HEK293 (cell line): ENCODE measurements at regions not wholly inside any gene's neighbourhood (a gene's known extent, or its start where the extent isn't known, plus 50 kb on each side); places are given as distances from the start of the nearest gene placed in this dataset.

Source experiments
- CTCF ChIA-PET: fragments of 350-600 bp; formaldehyde crosslinking; extraction: SDS; loops from one replicate; lab custom pipeline; 2021; ENCODE audit warnings: antibody characterized with exemption; lab: Yijun Ruan, JAX
- POLR2A ChIA-PET: fragments of 300-600 bp; formaldehyde crosslinking; extraction: SDS; loops from one replicate; lab custom pipeline; 2020; ENCODE audit warnings: antibody characterized with exemption, inconsistent platforms; lab: Yijun Ruan, JAX
- H3K27ac ChIP-seq: fragments of 200-500 bp; sonication (Bioruptor generic); 2 replicates; pipeline ENCODE4 v1.5.1; 2014; ENCODE audit warnings: low read depth, low read length, control low read depth, inconsistent platforms; ENCODE audit errors: extremely low read depth
- H3K36me3 ChIP-seq, 2 experiments: fragments of 200-500 bp in 1 of 2; sonication (Bioruptor generic) in 1 of 2; 1 replicate in 1 of 2; 2 replicates in 1 of 2; pipeline ENCODE4 v1.5.1; 2014 to 2017; ENCODE audit warnings: inconsistent platforms in 2 of 2, low read length in 2 of 2; ENCODE audit not compliant: control insufficient read depth in 2 of 2, insufficient read depth in 1 of 2
- H3K4me1 ChIP-seq: fragments of 200-500 bp; sonication (Bioruptor generic); 2 replicates; pipeline ENCODE4 v1.5.1; 2014; ENCODE audit warnings: mild to moderate bottlenecking, low read length, inconsistent platforms; ENCODE audit not compliant: control insufficient read depth, insufficient read depth
- H3K4me3 ChIP-seq: 2 replicates; pipeline ENCODE4 v1.5.1; 2011; ENCODE audit warnings: low read depth, mild to moderate bottlenecking, control low read depth, low read length, moderate library complexity
- H3K9me3 ChIP-seq: fragments of 200-500 bp; sonication (Bioruptor generic); 2 replicates; pipeline ENCODE4 v1.5.1; 2014; ENCODE audit warnings: low read depth, low read length, inconsistent platforms; ENCODE audit not compliant: control insufficient read depth, insufficient read depth
- GLI4 ChIP-seq: fragments of 450-650 bp; formaldehyde crosslinking; IDR thresholded peaks from 2 replicates; pipeline ENCODE4 v1.5.1; 2016; ENCODE audit warnings: missing biosample characterization, missing genetic modification characterization
- KLF1 ChIP-seq: fragments of 450-650 bp; formaldehyde crosslinking; IDR thresholded peaks from 2 replicates; pipeline ENCODE4 v1.5.1; 2016; ENCODE audit warnings: missing biosample characterization, missing genetic modification characterization
- KLF7 ChIP-seq: fragments of 450-650 bp; formaldehyde crosslinking; IDR thresholded peaks from 2 replicates; pipeline ENCODE4 v1.5.1; 2016; ENCODE audit warnings: missing biosample characterization, missing genetic modification characterization, borderline replicate concordance
- MEIS1 ChIP-seq: sonication (generic); formaldehyde crosslinking; IDR thresholded peaks from 2 replicates; pipeline ENCODE4 v1.8.1; 2022; ENCODE audit warnings: missing genetic modification reagents, mild to moderate bottlenecking, borderline replicate concordance
- SP7 ChIP-seq: fragments of 450-650 bp; formaldehyde crosslinking; IDR thresholded peaks from 2 replicates; pipeline ENCODE4 v1.5.1; 2016; ENCODE audit warnings: missing biosample characterization, missing genetic modification characterization
- TRIM28 ChIP-seq: IDR thresholded peaks from 2 replicates; pipeline ENCODE4 v1.6.1; 2011; ENCODE audit warnings: low read length, control low read depth, borderline replicate concordance
- ZNF140 ChIP-seq: fragments of 450-650 bp; formaldehyde crosslinking; IDR thresholded peaks from 2 replicates; pipeline ENCODE4 v1.5.1; 2016; ENCODE audit warnings: missing biosample characterization, missing genetic modification characterization
- ZNF155 ChIP-seq: fragments of 450-650 bp; formaldehyde crosslinking; IDR thresholded peaks from 2 replicates; pipeline ENCODE4 v1.5.1; 2016; ENCODE audit warnings: missing biosample characterization, missing genetic modification characterization
- ZNF174 ChIP-seq: fragments of 450-650 bp; formaldehyde crosslinking; IDR thresholded peaks from 2 replicates; pipeline ENCODE4 v1.5.0; 2017; ENCODE audit warnings: missing biosample characterization, mild to moderate bottlenecking, missing genetic modification characterization
- ZNF19 ChIP-seq: fragments of 450-650 bp; formaldehyde crosslinking; IDR thresholded peaks from 2 replicates; pipeline ENCODE4; 2016; ENCODE audit warnings: missing biosample characterization, missing genetic modification characterization, low read depth
- ZNF248 ChIP-seq: fragments of 450-650 bp; formaldehyde crosslinking; IDR thresholded peaks from 2 replicates; pipeline ENCODE4 v1.5.1; 2017; ENCODE audit warnings: missing biosample characterization, missing genetic modification characterization
- ZNF324 ChIP-seq: fragments of 450-650 bp; formaldehyde crosslinking; IDR thresholded peaks from 2 replicates; pipeline ENCODE4 v1.5.1; 2016; ENCODE audit warnings: missing biosample characterization, missing genetic modification characterization
- ZNF404 ChIP-seq: fragments of 450-650 bp; formaldehyde crosslinking; IDR thresholded peaks from 2 replicates; pipeline ENCODE4 v1.5.1; 2017; ENCODE audit warnings: missing biosample characterization, missing genetic modification characterization
- ZNF48 ChIP-seq: fragments of 450-650 bp; formaldehyde crosslinking; IDR thresholded peaks from 2 replicates; pipeline ENCODE4 v1.5.1; 2016; ENCODE audit warnings: missing biosample characterization, missing genetic modification characterization
- ZNF514 ChIP-seq: fragments of 450-650 bp; formaldehyde crosslinking; IDR thresholded peaks from 2 replicates; pipeline ENCODE4 v1.5.1; 2016; ENCODE audit warnings: missing biosample characterization, missing genetic modification characterization
- ZNF610 ChIP-seq: fragments of 450-650 bp; formaldehyde crosslinking; IDR thresholded peaks from 2 replicates; pipeline ENCODE4 v1.5.1; 2016; ENCODE audit warnings: missing biosample characterization, missing genetic modification characterization, borderline replicate concordance
- ZNF654 ChIP-seq: fragments of 450-650 bp; formaldehyde crosslinking; IDR thresholded peaks from 2 replicates; pipeline ENCODE4 v1.5.1; 2016; ENCODE audit warnings: low read depth, missing biosample characterization, missing genetic modification characterization
- TF ChIP-seq, protein P1 (sequence below): sonication (generic); formaldehyde crosslinking; IDR thresholded peaks from 2 replicates; pipeline ENCODE4 v1.8.1; 2022; ENCODE audit warnings: mild to moderate bottlenecking, moderate library complexity, missing genetic modification reagents
- TF ChIP-seq, protein P2 (sequence below): fragments of 450-650 bp; formaldehyde crosslinking; conservative IDR thresholded peaks from 2 replicates; pipeline ENCODE4 v1.5.1; 2016; ENCODE audit warnings: low read depth, missing biosample characterization, missing genetic modification characterization
- TF ChIP-seq, protein P3 (sequence below): fragments of 450-650 bp; IDR thresholded peaks from 2 replicates; pipeline ENCODE4 v1.5.1; 2018; ENCODE audit warnings: missing biosample characterization, mild to moderate bottlenecking, missing genetic modification characterization
- TF ChIP-seq, protein P4 (sequence below): fragments of 450-650 bp; formaldehyde crosslinking; IDR thresholded peaks from 2 replicates; pipeline ENCODE4 v1.5.0; 2017; ENCODE audit warnings: missing biosample characterization, missing genetic modification characterization, borderline replicate concordance
- TF ChIP-seq, protein P5 (sequence below): fragments of 450-650 bp; formaldehyde crosslinking; IDR thresholded peaks from 2 replicates; pipeline ENCODE4 v1.5.1; 2016; ENCODE audit warnings: missing biosample characterization, missing genetic modification characterization

DNA sequence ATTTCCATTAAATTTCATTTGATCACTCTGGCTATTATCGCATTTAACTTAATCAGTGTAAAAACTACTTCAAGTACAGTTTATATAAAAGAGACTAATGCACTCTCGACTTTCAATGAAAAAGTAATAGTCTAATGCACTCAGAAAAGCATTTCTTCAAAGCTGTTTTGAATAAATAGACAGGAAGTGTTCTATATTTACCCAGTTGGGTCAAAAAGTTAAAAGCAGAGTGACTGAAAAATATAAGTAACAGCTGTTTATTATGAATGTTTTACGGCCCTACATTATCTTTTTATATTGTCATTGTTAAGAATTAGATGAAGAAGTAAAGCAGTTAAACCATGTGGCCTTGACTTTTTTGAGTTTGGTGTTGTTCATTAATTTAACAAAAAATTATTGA lies 391.8 kb downstream of the ZPLD1 start (continued):
- TF ChIP-seq, protein P1, sequence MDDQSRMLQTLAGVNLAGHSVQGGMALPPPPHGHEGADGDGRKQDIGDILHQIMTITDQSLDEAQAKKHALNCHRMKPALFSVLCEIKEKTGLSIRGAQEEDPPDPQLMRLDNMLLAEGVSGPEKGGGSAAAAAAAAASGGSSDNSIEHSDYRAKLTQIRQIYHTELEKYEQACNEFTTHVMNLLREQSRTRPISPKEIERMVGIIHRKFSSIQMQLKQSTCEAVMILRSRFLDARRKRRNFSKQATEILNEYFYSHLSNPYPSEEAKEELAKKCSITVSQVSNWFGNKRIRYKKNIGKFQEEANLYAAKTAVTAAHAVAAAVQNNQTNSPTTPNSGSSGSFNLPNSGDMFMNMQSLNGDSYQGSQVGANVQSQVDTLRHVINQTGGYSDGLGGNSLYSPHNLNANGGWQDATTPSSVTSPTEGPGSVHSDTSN (CRISPR knock-in tag) = no peak

DNA sequence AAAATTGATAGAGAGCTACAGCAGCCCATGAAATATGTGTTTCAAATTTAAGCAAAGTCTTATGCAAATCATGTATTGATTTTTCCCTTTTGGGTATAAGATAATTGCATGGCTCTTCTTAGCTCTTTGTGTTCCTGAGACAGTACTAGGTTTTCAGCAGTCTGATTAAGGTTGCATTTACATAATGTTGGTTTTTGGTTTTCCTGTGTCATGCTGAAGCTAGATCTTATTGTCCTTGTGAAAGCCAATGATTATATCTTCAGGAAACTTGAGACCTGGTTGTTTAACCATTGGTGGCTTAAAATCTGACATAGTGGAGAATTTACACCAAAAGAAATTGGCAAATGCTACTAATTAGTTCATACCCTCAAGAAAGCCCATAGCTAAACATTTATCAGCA lies 392.6 kb downstream of the ZPLD1 start:
- ChIA-PET POLR2A (no interaction called here), CTCF (no interaction called here)
- TF ChIP-seq ZNF155 (no peak), ZNF174 (no peak), SP7 (no peak)
- H3K4me3 ChIP-seq = no peak overlapping the region
- no peaks in the 10 kb centered on the region for H3K36me3 ChIP-seq
- H3K9me3 ChIP-seq = no peaks in the 10 kb centered on the region
- no peaks in the 10 kb centered on the region for H3K4me1 ChIP-seq
- no peak overlapping the region for H3K27ac ChIP-seq

DNA sequence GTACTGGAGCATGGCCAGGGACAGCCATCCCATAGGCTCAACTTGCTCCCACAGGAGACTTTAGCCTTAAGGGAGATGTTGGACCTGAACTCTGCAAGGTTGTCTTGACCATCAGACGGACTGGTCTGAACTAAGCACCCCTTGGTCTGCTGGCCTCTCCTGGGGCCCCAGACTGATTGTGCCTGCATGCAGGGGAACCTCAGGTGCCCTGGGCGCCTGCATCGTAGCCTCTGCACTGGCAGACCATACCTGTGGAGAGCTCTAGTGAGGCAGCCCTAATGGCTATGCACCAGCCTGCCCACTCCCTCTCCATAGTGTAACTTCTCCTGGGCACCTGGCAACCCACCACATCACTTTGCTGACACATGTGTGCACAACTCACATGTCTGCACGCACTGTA lies 395.6 kb downstream of the ZPLD1 start:
- no peaks in the 10 kb centered on the region for H3K36me3 ChIP-seq
- H3K9me3 ChIP-seq = no peaks in the 10 kb centered on the region
- ChIA-PET POLR2A (no interaction called here), CTCF (no interaction called here)
- H3K27ac ChIP-seq = no peak overlapping the region
- no peak overlapping the region for H3K4me3 ChIP-seq
- H3K4me1 ChIP-seq = no peaks in the 10 kb centered on the region
- TF ChIP-seq ZNF610 = no peak
- TF ChIP-seq ZNF324 (tag by site-specific recombination) = no peak
- TF ChIP-seq, protein P2, sequence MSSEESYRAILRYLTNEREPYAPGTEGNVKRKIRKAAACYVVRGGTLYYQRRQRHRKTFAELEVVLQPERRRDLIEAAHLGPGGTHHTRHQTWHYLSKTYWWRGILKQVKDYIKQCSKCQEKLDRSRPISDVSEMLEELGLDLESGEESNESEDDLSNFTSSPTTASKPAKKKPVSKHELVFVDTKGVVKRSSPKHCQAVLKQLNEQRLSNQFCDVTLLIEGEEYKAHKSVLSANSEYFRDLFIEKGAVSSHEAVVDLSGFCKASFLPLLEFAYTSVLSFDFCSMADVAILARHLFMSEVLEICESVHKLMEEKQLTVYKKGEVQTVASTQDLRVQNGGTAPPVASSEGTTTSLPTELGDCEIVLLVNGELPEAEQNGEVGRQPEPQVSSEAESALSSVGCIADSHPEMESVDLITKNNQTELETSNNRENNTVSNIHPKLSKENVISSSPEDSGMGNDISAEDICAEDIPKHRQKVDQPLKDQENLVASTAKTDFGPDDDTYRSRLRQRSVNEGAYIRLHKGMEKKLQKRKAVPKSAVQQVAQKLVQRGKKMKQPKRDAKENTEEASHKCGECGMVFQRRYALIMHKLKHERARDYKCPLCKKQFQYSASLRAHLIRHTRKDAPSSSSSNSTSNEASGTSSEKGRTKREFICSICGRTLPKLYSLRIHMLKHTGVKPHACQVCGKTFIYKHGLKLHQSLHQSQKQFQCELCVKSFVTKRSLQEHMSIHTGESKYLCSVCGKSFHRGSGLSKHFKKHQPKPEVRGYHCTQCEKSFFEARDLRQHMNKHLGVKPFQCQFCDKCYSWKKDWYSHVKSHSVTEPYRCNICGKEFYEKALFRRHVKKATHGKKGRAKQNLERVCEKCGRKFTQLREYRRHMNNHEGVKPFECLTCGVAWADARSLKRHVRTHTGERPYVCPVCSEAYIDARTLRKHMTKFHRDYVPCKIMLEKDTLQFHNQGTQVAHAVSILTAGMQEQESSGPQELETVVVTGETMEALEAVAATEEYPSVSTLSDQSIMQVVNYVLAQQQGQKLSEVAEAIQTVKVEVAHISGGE (tag by site-specific recombination) = no peak
- no peak for TF ChIP-seq ZNF248 (tag by site-specific recombination)
- TF ChIP-seq ZNF404 (tag by site-specific recombination) = no peak
- TF ChIP-seq, protein P3, sequence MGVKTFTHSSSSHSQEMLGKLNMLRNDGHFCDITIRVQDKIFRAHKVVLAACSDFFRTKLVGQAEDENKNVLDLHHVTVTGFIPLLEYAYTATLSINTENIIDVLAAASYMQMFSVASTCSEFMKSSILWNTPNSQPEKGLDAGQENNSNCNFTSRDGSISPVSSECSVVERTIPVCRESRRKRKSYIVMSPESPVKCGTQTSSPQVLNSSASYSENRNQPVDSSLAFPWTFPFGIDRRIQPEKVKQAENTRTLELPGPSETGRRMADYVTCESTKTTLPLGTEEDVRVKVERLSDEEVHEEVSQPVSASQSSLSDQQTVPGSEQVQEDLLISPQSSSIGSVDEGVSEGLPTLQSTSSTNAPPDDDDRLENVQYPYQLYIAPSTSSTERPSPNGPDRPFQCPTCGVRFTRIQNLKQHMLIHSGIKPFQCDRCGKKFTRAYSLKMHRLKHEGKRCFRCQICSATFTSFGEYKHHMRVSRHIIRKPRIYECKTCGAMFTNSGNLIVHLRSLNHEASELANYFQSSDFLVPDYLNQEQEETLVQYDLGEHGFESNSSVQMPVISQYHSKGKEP = no peak
- TF ChIP-seq ZNF48 (tag by site-specific recombination) = no peak
- no peak for TF ChIP-seq GLI4 (tag by site-specific recombination)
- TF ChIP-seq ZNF654 (tag by site-specific recombination) = no peak
- TF ChIP-seq ZNF174 = no peak
- no peak for TF ChIP-seq KLF7 (tag by site-specific recombination)
- TF ChIP-seq, all 188 proteins: peak for 0

DNA sequence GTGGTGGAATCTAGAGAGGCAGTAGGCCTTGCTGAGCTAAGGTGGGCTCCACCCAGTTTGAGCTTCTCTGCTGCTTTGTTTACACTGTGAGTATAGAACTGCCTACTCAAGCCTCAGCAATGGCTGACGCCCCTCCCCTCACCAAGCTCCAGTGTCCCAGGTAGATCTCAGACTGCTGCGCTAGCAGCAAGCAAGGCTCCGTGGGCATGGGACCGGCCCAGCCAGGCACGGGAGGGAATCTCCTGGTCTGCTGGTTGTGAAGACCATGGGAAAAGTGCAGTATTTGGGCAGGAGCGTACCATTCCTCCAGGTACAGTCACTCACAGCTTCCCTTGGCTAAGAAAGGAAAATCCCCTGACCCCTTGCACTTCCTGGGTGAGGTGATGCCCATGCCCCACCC lies 407.1 kb downstream of the ZPLD1 start:
- CTCF ChIA-PET = no interaction called here
- Histone ChIP-seq H3K4me1 (no peaks in the 10 kb centered on the region), H3K27ac (no peak overlapping the region), H3K36me3 (no peaks in the 10 kb centered on the region), H3K9me3 (no peaks in the 10 kb centered on the region), H3K4me3 (no peak overlapping the region)
- POLR2A ChIA-PET = no interaction called here
- TF ChIP-seq, protein P4, sequence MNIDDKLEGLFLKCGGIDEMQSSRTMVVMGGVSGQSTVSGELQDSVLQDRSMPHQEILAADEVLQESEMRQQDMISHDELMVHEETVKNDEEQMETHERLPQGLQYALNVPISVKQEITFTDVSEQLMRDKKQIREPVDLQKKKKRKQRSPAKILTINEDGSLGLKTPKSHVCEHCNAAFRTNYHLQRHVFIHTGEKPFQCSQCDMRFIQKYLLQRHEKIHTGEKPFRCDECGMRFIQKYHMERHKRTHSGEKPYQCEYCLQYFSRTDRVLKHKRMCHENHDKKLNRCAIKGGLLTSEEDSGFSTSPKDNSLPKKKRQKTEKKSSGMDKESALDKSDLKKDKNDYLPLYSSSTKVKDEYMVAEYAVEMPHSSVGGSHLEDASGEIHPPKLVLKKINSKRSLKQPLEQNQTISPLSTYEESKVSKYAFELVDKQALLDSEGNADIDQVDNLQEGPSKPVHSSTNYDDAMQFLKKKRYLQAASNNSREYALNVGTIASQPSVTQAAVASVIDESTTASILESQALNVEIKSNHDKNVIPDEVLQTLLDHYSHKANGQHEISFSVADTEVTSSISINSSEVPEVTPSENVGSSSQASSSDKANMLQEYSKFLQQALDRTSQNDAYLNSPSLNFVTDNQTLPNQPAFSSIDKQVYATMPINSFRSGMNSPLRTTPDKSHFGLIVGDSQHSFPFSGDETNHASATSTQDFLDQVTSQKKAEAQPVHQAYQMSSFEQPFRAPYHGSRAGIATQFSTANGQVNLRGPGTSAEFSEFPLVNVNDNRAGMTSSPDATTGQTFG (tag by site-specific recombination) = no peak
- TF ChIP-seq, protein P5, sequence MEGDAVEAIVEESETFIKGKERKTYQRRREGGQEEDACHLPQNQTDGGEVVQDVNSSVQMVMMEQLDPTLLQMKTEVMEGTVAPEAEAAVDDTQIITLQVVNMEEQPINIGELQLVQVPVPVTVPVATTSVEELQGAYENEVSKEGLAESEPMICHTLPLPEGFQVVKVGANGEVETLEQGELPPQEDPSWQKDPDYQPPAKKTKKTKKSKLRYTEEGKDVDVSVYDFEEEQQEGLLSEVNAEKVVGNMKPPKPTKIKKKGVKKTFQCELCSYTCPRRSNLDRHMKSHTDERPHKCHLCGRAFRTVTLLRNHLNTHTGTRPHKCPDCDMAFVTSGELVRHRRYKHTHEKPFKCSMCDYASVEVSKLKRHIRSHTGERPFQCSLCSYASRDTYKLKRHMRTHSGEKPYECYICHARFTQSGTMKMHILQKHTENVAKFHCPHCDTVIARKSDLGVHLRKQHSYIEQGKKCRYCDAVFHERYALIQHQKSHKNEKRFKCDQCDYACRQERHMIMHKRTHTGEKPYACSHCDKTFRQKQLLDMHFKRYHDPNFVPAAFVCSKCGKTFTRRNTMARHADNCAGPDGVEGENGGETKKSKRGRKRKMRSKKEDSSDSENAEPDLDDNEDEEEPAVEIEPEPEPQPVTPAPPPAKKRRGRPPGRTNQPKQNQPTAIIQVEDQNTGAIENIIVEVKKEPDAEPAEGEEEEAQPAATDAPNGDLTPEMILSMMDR (tag by site-specific recombination) = no peak
- TF ChIP-seq KLF1 (tag by site-specific recombination) (no peak), ZNF19 (tag by site-specific recombination) (no peak), ZNF514 (tag by site-specific recombination) (no peak), ZNF140 (tag by site-specific recombination) (no peak), MEIS1 (CRISPR knock-in tag) (no peak), ZNF610 (no peak), TRIM28 (no peak)
